GM10266 (cell line): ENCODE measurements at regions not wholly inside any gene's neighbourhood (a gene's known extent, or its start where the extent isn't known, plus 50 kb on each side); places are given as distances from the start of the nearest gene placed in this dataset.

Source experiments
- DNase-seq: peaks from one replicate; pipeline ENCODE4 v3.0.0; 2012; ENCODE audit errors: extremely low spot score
- CTCF ChIP-seq: IDR thresholded peaks from 2 replicates; pipeline ENCODE4 v1.5.1; 2012; ENCODE audit warnings: mild to moderate bottlenecking, low read depth; ENCODE audit not compliant: control insufficient read depth, insufficient read depth; ENCODE audit errors: missing control alignments

DNA sequence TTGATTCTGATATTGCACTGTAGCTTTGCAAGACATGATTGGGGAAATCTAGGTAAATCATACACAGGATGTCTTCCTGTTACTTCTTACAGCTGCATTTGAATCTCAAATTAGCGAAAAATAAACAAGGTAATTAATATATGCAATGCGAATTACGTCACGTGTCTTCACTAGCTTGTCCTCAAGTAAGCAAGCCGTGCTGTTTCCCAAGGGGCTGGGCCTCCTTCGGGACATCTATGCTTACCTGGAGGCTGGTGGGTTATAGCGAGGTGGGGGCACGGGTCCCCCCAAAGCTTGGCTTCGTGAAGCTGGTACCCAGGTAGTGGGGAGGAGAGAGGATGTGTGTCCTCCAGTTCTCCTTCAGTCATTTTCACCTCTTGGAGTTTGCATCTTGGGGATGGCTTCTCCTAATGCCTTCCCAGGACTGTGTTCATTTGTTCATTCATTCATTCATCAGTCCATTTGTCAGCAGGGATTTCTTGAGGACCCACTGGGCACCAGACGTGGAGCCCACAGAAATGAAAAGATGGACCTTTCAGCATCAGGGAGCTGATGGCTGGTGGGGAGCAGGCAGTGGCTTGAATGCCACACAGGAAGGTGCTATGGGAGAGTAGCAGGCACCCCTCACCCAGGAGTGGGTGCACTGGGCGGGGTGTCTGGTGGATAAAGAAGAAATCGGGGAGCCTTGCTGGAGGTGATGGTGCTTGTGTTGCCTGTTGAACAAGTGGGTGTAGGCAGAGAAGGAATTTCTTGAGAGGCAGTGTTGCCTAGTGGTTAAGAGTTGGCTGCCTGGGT lies 155.1 kb downstream of the GLI2 start:
- DNase-seq, result no peak
- TF ChIP-seq CTCF, result no peak

DNA sequence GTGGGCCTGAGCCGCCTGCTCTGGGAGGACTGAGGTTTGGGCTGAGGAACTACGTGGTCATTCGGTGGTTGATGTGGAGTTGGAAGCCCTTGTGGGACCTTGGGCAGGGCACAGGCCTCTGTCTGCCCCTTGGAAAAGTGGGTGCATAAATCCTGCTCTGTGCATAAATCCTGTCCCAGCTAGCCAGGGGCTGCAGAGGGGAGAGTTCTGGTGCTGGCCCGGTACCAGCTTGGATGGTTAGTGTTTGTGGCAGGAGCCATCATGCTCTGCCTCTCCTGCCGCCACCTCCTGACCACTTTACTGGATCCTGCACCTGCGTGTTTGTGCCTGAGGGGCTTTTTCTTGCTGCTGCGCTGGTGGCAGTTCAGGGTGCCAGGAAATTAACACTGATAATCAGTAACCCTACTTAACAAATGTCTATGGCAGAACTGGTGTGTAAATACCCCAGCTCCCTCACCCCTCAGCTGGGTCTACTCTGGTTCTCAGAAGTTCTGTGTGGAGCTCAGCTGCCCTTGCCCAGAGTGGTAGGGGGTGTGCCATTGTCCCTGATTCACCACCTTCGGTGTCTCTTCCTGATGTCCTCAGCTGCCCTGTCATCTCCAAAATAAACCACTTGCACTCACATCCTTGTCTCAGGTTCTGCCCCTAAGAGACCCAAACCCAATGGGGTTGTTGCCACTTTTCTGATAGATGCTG lies 156.8 kb downstream of the GLI2 start:
- no peak for TF ChIP-seq CTCF
- DNase-seq, result no peak

DNA sequence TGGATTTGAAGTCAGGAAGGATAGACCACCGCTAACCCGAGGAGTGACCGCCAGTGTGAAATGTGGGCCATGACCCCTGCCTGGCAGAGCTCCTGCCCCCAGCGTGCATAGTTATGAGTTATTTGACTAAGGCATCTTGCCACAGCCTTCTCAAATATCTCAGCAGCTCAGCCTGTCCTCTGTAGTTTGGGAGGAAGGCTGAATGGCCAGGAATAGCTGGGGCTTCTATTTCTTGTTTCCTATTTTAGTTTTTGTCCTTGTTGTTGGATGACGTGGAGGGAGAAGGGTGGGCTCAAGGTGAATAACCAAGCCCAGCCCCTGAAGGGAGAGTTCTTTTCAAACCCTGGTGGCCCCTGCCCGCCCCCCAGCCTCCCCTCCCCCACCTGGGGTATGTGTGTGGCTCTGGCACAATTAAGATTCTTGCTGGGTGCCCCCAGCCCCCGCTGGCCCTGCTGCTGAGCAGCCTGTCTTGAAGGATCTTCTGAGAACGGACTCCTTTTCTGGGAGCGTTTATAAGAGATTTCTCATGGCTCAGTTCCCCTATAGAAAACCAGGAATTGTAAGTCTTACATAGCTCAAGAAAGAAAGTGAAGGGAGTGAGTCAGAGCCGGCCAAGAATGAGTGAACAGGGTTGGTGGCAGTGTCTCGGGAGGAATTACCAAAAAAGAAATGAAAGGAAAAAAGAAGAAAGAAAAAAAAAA lies 157.4 kb downstream of the GLI2 start:
- no peak for DNase-seq
- no peak for TF ChIP-seq CTCF

DNA sequence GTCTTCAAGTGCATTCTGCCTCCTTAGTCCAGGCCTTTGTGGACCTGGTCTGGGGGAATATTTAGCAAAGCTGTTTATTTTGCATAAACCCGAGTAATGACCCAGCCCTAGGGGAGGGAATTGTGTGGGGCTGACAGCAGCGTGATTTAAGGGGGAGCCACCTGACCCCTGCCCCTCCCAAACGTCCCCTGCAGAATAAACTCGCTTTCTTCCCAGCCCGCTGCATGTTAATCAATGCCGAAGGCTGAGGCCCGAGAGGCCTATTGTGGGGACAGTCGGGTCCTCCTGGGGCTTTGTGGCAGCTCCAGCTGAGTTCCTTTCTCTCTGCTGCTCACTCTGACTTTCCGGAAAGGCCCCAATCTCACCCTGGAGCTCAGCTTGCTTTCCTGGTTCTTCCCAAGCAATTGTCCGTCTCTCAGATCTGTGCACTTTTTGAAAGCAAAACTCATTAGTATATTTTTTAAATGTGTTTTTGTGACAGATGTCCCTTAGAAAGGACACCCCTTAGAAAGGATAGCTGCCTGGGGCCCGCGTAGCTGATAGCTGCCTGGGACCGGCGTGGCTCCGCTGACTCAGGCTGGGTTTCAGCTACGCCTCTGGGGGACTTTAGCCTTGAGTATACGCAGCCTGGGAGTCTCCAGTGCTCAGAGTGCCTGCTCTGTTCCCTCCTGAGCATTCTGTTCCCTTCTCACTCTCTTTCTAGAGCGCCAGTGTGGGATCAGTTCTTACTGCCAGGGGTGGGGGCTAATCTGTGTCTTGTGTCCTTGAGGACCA lies 158.3 kb downstream of the GLI2 start:
- no peak for TF ChIP-seq CTCF
- no peak for DNase-seq

GRCh38 chr2:120894966-120895365 lies 159.3 kb downstream of the GLI2 start:
- TF ChIP-seq CTCF, result no peak
- no peak for DNase-seq

DNA sequence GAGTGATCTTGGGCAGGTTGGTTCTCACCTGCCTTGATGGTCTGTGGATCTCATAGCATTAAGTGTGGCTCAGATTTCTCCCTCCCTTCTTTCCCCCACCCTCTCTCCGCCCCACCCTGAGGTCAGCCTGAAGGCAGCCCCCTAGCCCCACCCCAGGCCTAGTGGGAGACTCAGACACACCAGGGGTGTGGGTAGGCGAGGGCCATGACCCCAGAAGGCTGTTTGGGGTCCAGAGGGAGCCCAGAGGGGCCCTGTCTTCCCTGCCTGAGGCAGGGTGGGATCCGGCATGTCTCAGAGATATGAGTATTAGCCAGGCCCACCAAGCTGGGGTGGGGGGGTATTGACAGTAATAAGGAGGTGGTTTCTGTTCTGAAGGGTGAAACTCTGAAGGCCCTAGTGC lies 160.5 kb downstream of the GLI2 start:
- DNase-seq, result no peak
- no peak for TF ChIP-seq CTCF
